Uterus (tissue), 2 donors: ENCODE measurements at regions not wholly inside any gene's neighbourhood (a gene's known extent, or its start where the extent isn't known, plus 50 kb on each side); places are given as distances from the start of the nearest gene placed in this dataset.

Experiments used
- CTCF ChIP-seq, 4 experiments: fragments of 200-600 bp in 2 of 4; fragments of 450-650 bp in 2 of 4; sonication (generic) in 2 of 4; IDR thresholded peaks; one replicate each; pipeline ENCODE4 v1.5.1; 2016 to 2019; ENCODE audit warnings: antibody characterized with exemption in 4 of 4, mild to moderate bottlenecking in 2 of 4, moderate library complexity in 1 of 4
- POLR2A ChIP-seq, 2 donors: fragments of 450-650 bp; IDR thresholded peaks; one replicate each; pipeline ENCODE4 v1.6.1; 2016; ENCODE audit warnings: antibody characterized with exemption in 2 of 2, mild to moderate bottlenecking in 1 of 2, moderate library complexity in 1 of 2

- TF ChIP-seq CTCF (IDR thresholded peaks at IDR 0.05), result no peak
- no peak for TF ChIP-seq POLR2A (IDR thresholded peaks at IDR 0.05)
Measured at GRCh38 chr13:31611214-31611613, 128.1 kb upstream of the RXFP2 start.
